Dermis blood vessel endothelial cell (primary cell): ENCODE measurements at regions not wholly inside any gene's neighbourhood (a gene's known extent, or its start where the extent isn't known, plus 50 kb on each side); places are given as distances from the start of the nearest gene placed in this dataset.
"Not testable (repeated sequence)": the region's sequence is repeated elsewhere in the genome, so short reads cannot be mapped to it uniquely, and the experiment has no call there.

Source experiments
- DNase-seq: peaks from one replicate; pipeline ENCODE4 v3.0.0; 2010

DNA sequence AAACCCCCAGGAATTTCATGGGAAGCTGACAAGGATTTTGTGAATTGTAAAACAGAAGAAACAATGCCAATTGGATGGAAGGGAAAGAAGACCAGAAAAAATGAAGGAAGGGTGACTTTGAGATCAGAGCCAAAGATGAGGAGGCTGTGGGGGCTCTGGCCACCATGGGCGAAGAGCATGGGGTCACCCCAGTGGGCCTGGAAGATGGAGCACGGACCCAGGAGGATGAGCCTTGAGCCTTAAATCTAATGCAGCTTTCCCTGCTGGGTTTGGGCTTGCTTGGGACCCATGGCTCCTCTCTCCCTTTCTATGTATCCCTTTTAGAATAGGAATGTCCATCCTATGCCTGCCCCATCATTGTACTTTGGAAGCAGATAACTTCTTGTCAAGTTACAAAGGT lies 322.2 kb downstream of the TMEM121 start:
- DNase-seq = no peak

DNA sequence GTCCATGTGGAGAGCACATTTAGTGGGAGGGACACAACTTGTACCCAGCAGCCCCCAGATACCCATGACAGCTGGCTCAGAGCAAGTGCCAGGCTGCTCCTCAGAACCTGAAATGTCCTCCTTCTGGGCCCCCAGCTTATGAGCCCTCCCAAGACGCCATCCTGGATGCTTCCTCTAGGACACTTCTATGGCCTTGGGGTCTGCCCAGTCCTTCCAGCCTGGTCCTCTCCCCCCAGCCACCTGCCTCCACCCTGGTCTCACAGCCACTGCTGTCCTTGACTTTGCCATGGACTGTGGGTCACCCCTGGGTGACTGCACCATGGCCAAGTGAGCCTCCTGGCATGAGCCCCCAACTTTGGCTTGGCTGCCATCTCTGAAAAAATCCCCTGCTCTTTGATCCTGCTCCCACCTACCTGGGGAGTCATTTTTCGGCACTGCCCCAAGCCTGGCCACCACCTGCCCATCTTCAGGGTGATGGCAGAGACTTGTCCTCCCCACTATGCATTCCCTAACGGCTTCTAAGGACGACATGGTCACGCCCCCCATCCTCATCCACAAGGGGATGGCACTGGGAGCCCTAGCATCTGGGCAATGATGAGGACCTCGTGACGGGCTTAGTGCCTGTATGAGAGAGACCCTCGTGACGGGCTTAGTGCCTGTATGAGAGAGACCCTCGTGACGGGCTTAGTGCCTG lies 323.7 kb downstream of the TMEM121 start:
- DNase-seq = no peak

DNA sequence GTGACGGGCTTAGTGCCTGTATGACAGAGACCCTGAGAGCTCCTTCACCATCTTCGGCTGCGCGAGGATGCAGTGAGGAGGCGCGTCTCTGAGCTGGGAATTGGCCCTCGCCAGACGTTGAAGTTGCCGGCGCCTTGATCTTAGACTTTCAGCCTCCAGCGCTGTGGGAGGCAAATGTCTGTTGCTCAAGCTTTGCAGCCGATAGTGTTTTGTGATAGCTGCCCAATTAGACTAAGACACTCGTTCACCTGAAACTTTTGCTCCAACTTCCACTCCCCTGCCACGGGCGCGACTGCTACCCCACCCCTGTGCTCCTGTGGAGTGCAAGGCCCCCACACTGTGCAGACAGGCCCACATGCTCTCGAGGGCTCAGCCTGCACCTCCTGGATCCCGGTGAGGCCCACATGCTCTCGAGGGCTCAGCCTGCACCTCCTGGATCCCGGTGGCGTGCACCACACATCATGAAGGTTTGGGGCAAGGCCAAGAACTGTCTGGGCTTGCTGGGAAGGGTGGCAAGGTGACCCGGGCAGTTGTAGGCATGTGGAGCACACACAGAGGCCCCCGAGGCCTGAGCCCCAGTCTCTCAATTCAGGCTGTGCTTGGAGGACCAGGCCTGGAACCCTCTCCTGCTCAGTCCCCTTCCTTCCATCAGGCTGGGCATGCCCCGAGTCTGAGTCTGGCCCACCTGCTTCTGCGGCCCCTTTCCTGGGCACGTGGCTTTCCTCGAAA lies 324.6 kb downstream of the TMEM121 start:
- no peak for DNase-seq

DNA sequence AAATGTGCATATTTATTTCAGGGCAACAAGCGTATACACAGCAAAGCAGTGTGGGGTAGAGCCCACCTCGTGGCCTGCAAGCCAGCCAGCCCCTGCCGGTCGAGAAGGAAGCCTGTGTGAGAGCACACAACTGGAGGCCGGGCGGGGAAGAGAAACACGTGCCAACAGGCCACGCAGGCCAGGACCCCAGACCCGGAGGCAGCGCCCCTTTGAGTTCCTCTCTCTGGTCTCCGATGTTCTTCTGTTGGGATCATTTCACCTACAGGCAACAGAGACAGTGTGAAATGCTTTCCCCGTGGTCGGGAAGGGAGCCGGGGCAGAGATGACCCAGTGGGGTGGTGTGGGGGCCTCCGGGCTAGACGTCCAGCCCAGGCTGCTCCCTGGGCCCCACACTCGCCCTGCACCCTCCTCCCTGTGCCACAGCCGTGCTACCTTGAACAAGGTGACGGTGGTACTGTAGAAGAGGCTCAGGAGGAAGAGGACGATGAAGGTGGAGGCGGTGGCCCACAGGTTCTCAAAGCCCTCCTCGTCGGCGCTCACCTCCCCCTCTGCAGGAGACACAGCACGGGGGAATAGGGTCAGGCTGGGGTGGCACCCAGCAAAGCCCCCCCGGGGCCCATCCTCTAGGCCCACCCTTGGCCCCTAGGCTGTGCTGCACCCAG lies 325.5 kb downstream of the TMEM121 start:
- no peak for DNase-seq

DNA sequence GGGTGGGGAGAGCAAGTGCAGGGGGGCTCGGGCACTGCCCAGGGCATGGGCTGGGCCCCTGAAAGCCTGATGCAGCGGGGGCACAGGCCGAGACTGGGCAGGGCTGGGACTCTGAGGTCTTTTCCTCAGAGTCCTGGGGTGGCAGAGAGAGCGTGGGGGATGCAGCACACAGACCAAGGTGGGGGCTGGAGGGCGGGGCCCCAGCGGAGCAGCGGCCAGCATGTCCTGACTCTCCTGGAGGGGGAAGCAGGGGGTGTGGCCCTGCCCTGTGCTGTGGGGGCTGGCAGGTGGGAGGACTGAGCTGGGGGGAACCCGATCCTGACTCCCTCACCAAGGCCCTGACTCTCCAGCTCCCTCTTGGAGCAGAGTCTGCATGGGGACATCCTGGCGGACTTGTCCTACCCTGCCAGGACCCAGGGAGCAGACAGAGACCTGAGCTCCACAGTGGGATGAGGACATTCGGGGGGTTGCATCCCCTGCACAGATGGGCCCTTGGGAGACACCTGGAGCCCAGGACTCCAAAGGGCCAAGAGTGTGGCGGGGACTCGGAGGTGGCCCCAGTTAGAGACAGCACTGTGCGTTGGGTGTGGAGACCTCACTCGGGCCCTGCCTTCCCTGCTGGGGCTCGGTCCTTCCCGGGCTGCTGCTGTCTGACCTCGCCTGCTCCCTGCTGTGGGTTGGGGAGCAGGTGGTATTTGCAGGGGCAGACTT lies 326.1 kb downstream of the TMEM121 start:
- no peak for DNase-seq

DNA sequence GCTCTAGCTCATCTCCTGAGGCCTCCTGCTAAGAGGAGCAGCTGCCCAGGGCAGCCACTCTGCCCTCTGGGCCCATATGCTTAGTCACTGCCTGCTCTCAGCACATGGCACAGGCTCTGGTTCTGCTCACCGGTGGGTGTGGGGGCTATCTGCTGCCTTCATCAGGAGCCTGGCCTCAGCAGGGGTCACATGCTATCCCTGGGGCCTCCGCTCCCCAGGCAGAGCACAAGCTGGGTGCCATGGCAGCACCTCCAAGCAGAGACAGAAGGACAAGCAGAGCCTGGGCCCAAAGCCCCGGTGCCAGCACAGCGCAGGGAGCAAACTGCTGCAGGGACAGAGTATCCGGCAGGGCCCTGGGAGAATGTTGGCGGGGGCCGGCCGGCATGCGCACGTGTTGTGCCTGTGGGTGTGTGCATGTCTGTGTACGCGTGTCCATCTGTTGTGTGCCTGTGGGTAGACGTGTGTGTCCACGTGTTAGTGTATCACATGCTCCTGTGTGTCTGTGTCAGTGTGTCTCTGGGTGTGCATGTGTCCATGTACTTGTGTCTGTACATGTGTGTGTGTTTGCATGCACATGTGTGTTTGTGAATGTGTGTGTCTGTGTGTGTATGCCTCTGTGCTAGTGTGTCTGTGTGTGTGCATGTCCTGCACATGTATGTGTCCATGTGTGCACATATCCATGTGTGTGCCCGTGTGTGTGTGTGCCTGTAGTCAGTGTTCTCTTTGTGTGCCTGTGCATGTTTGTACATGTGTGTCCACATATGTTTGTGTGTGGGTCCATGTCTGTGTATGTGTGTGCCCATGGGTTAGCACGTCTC lies 326.9 kb downstream of the TMEM121 start:
- DNase-seq = no peak

DNA sequence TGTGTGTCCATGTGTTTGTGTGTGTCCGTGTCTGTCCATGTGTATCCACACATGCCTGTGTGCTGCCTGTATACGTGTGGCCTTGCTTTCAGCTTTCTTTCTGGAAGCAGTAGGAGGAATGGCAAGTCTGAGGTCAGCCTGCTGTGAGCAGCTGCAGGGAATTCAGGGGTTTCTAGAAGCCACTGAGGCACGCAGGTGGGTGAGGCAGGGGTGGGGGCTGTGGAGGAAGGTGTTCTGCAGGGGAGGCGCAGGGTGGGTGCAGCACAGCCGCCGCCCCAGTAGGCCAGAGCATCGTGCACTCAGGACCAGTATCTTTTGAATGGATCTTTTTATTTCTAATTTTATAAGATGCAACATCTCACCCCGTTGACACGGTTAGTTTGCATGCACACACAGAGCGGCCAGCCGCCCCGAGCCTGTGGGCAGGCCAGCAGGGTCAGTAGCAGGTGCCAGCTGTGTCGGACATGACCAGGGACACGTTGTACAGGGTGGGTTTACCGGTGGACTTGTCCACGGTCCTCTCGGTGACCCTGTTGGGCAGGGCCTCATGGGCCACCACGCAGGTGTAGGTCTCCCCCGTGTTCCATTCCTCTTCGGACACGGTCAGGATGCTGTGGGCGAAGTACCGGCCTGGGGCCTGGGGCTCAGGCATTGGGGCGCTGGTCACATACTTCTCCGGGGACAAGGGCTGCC lies 327.7 kb downstream of the TMEM121 start:
- no peak for DNase-seq

DNA sequence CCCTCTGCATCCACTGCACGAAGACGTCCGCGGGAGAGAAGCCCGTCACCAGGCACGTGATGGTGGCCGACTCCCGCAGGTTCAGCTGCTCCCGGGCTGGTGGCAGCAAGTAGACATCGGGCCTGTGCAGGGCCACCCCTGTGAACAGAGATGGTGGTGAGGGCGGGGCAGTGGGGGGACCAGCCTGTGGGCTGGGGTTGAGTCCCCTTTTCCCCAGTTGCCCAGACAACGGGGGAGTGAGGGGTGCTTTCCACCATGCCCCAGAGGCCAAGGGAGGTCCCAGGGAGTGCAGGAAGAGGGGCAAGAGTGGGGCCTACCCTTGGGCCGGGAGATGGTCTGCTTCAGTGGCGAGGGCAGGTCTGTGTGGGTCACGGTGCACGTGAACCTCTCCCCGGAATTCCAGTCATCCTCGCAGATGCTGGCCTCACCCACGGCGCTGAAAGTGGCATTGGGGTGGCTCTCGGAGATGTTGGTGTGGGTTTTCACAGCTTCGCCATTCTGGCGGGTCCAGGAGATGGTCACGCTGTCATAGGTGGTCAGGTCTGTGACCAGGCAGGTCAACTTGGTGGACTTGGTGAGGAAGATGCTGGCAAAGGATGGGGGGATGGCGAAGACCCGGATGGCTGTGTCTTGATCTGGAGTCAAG lies 328.3 kb downstream of the TMEM121 start:
- no peak for DNase-seq

DNA sequence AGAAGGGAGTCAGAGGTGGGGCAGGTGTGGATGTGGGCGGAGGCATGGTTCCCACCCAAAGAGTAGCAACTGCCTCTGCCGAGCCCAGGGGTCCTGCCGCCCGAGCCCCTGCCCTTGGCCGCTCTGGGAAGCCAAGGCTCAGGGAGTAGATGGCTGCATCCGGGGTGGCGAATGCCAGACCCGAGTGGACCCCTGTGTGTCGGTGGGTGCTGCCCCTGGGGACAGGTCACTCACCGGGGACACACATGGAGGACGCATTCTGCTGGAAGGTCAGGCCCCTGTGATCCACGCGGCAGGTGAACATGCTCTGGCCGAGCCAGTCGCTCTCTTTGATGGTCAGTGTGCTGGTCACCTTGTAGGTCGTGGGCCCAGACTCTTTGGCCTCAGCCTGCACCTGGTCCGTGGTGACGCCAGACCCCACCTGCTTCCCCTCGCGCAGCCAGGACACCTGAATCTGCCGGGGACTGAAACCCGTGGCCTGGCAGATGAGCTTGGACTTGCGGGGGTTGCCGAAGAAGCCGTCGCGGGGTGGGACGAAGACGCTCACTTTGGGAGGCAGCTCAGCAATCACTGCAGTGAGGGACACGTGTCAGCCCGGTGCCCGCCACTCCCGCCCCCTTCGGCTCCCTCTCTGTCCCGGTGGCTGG lies 329.0 kb downstream of the TMEM121 start:
- no peak for DNase-seq

DNA sequence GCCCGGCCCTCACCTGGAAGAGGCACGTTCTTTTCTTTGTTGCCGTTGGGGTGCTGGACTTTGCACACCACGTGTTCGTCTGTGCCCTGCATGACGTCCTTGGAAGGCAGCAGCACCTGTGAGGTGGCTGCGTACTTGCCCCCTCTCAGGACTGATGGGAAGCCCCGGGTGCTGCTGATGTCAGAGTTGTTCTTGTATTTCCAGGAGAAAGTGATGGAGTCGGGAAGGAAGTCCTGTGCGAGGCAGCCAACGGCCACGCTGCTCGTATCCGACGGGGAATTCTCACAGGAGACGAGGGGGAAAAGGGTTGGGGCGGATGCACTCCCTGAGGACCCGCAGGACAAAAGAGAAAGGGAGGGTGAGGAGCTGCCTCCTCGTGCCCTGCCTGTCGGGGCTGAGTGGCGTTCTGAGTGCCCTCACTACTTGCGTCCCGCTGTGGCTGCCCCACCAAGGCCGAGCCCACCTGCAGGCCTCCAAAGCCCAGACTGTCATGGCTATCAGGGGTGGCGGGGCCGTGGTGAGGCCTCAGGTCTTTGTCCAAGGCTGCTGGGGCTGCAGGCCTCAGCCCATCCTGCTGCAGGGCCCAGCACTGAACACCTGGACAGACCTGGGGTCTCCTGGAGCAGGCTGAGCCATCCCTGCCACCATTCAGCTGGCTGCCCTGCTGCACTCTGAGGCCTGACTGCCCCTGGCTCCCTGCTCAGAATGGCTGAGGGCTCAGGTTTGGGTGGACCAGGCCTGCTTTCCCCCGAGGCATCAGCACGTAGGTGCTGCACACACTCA lies 329.7 kb downstream of the TMEM121 start:
- DNase-seq = no peak

DNA sequence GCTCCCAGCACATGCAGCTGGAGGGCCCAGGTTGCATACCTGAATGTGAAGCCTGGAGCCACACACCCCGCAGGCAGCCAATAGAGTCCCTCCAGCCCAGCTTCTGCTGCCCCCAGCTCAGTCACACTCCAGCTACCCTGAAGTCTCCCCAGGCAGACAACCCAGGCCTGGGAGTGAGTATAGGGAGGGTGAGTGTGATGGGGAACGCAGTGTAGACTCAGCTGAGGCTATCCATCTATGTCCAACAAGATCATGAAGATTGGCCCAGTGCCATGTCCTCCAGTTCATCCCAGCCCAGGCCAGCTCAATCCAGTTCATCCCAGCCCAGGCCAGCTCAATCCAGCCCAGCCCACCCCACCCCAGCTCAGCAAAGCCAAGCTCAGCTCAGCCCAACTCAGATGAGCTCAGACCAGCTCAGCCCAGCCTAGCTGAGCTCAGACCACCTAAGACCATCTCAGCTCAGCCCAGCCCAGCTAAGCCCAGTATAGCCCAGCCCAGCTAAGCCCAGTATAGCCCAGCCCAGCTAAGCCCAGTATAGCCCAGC lies 330.4 kb downstream of the TMEM121 start:
- no peak for DNase-seq

DNA sequence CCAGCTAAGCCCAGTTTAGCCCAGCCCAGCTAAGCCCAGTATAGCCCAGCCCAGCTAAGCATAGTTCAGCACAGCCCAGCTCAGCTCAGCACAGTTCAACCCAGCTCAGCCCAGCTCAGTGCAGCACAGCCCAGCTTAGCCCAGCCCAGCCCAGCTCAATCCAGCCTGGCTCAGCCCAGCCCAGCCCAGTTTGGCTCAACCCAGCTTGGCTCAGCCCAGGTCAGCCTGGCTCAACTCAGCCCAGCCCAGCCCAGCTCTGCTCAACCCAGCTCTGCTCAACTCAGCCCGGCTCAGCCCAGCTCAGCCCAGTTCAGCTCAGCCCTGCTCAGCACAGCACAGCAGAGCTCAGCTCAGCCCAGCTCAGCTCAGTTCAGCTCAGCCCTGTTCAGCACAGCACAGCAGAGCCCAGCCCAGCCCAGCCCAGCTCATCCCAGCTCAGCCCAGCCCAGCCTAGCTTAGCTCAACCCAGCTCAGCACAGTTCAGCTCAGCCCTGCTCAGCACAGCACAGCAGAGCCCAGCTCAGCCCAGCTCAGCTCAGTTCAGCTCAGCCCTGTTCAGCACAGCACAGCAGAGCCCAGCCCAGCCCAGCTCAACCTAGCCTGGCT lies 330.9 kb downstream of the TMEM121 start:
- DNase-seq = no peak

DNA sequence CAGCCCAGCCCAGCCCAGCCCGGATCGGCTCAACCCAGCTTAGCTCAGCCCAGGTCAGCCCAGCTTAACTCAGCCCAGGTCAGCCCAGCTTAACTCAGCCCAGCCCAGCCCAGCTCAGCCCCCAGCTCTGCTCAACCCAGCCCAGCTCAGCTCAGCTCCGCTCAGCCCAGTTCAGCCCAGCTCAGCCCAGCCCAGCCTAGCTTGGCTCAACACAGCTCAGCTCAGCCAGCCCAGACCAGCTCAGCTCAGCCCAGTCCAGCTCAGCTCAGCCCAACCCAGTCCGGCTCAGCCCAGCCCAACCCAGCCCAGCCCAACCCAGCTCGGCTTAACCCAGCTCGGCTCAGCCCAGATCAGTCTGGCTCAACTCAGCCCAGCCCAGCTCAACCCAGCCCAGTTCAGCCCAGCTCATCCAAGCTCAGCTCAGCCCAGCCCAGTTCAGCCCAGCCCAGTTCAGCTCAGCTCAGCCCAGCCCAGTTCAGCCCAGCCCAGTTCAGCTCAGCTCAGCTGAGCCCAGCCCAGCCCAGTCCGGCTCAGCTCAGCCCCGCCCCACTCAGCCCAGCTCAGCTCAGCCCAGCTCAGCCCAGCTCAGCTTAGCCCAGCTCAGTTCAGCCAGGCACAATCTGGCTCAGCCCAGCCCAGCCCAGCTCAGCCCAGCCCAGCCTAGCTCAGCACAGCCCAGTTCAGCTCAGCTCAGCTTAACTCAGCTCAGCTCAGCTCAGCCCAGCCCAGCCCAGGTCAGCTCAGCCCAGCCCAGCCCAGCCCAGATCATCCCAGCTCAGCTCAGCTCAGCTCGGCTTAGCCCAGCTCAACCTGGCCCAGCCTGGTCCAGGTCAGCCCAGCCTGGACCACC lies 331.7 kb downstream of the TMEM121 start:
- no peak for DNase-seq

DNA sequence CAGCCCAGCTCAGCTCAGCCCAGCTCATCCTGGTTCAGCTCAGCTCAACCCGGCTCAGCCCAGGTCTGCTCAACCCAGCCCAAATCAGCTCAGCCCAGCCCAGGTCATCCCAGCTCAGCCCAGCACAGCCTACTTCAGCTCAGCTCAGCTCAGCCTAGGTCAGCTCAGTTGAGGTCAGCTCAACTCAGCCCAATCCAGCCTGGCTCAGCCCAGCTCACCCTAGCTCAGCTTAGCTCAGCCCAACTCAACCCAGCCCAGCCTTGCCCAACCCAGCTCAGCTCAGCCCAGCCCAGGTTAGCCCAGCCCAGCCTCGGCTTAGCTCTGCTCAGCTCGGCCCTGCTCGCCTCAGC lies 332.3 kb downstream of the TMEM121 start:
- no peak for DNase-seq

DNA sequence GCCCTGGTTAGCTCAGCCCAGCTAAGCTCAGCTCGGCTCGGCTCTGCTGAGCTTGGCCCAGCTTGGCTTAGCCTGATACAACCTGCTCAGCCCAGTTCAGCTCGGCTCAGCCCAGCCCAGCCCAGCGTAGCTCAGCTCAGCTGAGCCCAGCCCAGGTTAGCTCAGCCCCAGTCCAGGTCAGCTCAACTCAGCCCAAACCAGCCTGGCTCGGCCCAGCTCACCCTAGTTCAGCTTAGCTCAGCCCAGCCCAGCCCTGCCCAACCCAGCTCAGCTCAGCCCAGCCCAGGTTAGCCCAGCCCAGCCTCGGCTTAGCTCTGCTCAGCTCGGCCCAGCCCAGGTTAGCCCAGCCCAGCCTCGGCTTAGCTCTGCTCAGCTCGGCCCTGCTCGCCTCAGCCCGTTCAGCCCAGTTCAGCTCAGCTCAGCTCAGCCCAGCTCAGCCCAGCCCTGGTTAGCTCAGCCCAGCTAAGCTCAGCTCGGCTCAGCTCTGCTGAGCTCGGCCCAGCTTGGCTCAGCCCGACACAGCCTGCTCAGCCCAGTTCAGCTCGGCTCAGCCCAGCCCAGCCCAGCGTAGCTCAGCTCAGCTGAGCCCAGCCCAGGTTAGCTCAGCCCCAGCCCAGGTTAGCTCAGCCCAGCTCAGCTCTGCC lies 332.8 kb downstream of the TMEM121 start:
- DNase-seq = not testable (repeated sequence)

DNA sequence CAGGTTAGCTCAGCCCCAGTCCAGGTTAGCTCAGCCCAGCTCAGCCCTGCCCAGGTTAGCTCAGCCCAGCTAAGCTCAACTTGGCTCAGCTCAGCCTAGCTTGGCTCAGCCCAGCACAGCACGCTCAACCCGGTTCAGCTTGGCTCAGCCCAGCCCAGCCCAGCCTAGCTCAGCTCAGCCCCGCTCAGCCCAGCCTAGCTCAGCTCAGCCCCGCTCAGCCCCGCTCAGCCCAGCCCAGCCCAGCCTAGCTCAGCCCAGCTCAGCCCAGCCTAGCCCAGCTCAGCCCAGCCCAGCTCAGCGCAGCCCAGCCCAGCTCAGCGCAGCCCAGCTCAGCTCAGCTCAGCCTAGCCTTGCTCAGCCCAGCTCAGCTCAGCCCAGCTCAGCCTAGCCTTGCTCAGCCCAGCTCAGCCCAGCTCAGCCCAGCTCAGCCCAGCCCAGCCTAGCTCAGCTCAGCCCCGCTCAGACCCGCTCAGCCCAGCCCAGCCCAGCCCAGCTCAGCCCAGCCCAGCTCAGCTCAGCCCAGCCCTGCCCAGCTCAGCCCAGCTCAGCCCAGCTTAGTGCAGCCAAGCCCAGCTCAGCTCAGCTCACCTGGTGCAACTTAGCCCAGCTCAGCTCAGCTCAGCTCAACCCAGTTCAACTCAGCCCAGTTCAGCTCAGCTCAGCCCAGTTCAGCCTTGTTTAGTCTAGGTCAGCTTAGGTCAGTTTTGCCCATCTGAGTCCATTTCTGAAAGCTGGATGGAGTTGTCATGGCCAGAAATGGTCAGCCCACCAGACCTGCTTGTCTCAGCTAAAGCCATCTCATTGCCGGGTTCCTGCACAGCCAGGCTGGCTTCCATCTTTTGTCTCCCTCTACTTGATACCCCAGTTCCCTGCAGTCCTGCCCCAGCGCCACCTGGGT lies 333.6 kb downstream of the TMEM121 start:
- DNase-seq = no peak
